ENCODE measurements at regions not wholly inside any gene's neighbourhood (a gene's known extent, or its start where the extent isn't known, plus 50 kb on each side); places are given as distances from the start of the nearest gene placed in this dataset.

- TF ChIP-seq ZNF202 (tag by site-specific recombination; IDR thresholded peaks at IDR 0.05; ENCODE audit: borderline replicate concordance) (no peak), EGR2 (tag by site-specific recombination; IDR thresholded peaks at IDR 0.05; ENCODE audit: low read depth) (no peak)
Observed at GRCh38 chr3:139239550-139239949, 104.3 kb upstream of the MRPS22 start.
